ENCODE measurements at regions not wholly inside any gene's neighbourhood (a gene's known extent, or its start where the extent isn't known, plus 50 kb on each side); places are given as distances from the start of the nearest gene placed in this dataset.

GRCh38 chr1:224044420-224044819 is 69.5 kb upstream of the FBXO28 start:
- TF ChIP-seq, protein P1, sequence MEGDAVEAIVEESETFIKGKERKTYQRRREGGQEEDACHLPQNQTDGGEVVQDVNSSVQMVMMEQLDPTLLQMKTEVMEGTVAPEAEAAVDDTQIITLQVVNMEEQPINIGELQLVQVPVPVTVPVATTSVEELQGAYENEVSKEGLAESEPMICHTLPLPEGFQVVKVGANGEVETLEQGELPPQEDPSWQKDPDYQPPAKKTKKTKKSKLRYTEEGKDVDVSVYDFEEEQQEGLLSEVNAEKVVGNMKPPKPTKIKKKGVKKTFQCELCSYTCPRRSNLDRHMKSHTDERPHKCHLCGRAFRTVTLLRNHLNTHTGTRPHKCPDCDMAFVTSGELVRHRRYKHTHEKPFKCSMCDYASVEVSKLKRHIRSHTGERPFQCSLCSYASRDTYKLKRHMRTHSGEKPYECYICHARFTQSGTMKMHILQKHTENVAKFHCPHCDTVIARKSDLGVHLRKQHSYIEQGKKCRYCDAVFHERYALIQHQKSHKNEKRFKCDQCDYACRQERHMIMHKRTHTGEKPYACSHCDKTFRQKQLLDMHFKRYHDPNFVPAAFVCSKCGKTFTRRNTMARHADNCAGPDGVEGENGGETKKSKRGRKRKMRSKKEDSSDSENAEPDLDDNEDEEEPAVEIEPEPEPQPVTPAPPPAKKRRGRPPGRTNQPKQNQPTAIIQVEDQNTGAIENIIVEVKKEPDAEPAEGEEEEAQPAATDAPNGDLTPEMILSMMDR (conservative IDR thresholded peaks at IDR 0.05) = no peak
- no peak for TF ChIP-seq ZFX (IDR thresholded peaks at IDR 0.05)

All from C4-2B (cell line).